ENCODE measurements at regions not wholly inside any gene's neighbourhood (a gene's known extent, or its start where the extent isn't known, plus 50 kb on each side); places are given as distances from the start of the nearest gene placed in this dataset.

DNA sequence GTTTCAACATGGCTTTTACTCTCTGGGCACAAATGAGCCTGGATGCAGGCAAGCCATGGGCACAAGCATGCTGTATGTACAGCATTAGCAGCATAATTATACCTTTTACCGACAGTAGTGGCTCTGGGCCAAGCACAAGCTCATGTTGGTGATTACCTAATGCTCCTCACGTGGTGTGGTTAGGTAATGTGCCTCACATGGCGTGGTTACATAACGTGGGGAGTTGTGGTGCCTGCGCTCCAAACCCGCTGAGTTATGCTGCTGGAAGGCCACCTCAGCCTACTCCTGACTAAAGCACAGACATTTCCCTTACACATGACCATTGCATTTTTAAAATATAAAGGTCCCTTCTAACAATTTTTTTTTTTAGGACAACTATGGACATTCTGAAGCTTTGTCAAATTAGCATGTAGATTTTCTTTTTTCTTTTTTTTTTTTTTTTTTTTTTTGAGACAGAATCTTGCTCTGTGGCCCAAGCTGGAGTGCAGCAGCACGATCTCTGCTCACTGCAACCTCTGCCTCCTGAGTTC, 794.0 kb downstream of the EFNA5 start:
- TF ChIP-seq, protein P1, sequence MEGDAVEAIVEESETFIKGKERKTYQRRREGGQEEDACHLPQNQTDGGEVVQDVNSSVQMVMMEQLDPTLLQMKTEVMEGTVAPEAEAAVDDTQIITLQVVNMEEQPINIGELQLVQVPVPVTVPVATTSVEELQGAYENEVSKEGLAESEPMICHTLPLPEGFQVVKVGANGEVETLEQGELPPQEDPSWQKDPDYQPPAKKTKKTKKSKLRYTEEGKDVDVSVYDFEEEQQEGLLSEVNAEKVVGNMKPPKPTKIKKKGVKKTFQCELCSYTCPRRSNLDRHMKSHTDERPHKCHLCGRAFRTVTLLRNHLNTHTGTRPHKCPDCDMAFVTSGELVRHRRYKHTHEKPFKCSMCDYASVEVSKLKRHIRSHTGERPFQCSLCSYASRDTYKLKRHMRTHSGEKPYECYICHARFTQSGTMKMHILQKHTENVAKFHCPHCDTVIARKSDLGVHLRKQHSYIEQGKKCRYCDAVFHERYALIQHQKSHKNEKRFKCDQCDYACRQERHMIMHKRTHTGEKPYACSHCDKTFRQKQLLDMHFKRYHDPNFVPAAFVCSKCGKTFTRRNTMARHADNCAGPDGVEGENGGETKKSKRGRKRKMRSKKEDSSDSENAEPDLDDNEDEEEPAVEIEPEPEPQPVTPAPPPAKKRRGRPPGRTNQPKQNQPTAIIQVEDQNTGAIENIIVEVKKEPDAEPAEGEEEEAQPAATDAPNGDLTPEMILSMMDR (IDR thresholded peaks at IDR 0.05; ENCODE audit: low read depth, low read length), result no peak
- CTCF ChIA-PET, result interaction anchor here (2.4 kb wide), 1 partner anchor 608 kb away, joined by 7 read pairs; no protein-coding TSS in a partner anchor
- no peak overlapping the region for H3K27ac ChIP-seq (ENCODE audit: low read depth, low read length)
- no peak overlapping the region for H3K4me3 ChIP-seq (ENCODE audit: low read depth, low read length)
- H3K9me3 ChIP-seq (ENCODE audit: control insufficient read depth, insufficient read depth, low read length), result peaks cover 12% of the 10 kb centered on the region
- no peak for DNase-seq (ENCODE audit: low read depth, low spot score)
- POLR2A ChIA-PET, result no interaction called here
- H3K27me3 ChIP-seq (ENCODE audit: control insufficient read depth, insufficient read depth, low read length), result no peaks in the 10 kb centered on the region

DNA sequence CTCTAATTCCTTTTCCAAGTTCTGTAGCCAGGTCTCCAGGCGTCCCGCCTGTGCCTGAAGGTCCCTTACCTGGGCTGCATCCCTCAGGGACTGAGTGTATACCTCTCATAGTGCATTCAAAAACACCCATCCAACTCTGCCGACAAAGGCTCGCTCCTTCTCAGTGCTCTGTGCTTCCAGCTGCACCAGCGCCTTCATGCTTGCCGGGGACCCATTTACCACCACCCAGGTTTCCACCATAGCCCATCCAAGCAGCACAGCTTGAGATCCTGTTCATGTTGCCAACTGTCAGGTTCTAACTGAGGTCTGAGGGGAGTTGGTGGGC, 794.5 kb downstream of the EFNA5 start:
- Histone ChIP-seq H3K4me3 (ENCODE audit: low read depth, low read length) (no peak overlapping the region), H3K9me3 (ENCODE audit: control insufficient read depth, insufficient read depth, low read length) (peaks cover 12% of the 10 kb centered on the region), H3K27me3 (ENCODE audit: control insufficient read depth, insufficient read depth, low read length) (no peaks in the 10 kb centered on the region), H3K27ac (ENCODE audit: low read depth, low read length) (no peak overlapping the region)
- ChIA-PET CTCF (interaction anchor here (2.4 kb wide), 1 partner anchor 607 kb away, joined by 7 read pairs; no protein-coding TSS in a partner anchor), POLR2A (no interaction called here)
- TF ChIP-seq, protein P1 (IDR thresholded peaks at IDR 0.05; ENCODE audit: low read depth, low read length), result no peak
- DNase-seq (ENCODE audit: low read depth, low spot score), result no peak

DNA sequence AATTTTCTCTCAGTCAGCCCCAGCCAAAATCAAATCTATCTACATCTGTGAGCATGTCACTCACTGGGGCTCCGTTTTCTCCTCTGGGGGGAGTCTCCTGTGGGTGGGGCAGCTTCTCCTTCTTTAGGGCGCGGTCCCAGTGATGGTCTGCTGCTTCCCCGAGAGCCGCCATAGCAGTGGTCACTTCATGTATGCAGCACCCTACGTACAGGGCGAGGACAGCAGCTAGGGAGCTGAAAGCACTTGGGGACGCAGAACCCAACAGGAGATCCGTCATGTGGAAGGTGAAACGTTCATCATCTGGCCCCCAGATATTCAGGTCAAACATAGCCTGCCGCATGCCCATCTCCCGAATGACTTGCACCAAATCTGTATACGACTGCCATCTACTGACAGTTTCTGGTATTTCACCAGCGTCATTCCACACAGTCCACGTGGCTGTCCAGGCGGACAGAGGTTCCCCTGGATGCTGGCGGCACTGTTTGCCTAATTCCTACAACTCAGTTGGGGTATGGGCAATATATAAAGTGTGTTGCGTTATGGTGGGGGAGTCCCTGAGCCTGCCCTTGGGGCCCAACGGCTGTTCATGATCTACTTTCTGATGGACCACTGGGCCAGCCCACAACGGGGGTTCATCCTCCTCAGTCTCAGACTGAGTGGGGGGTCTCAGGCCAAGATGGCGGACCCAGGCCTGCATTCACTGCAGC, 795.0 kb downstream of the EFNA5 start:
- TF ChIP-seq, protein P1 (IDR thresholded peaks at IDR 0.05; ENCODE audit: low read depth, low read length), result peak; percentile 52
- Histone ChIP-seq H3K27me3 (ENCODE audit: control insufficient read depth, insufficient read depth, low read length) (no peaks in the 10 kb centered on the region), H3K4me3 (ENCODE audit: low read depth, low read length) (no peak overlapping the region), H3K27ac (ENCODE audit: low read depth, low read length) (no peak overlapping the region), H3K9me3 (ENCODE audit: control insufficient read depth, insufficient read depth, low read length) (peaks cover 12% of the 10 kb centered on the region)
- ChIA-PET CTCF (interaction anchor here (0.7 to 2.4 kb wide), 2 partner anchors 17 to 607 kb away, joined by 3 to 7 read pairs; no protein-coding TSS in a partner anchor), POLR2A (no interaction called here)
- DNase-seq (ENCODE audit: low read depth, low spot score), result no peak

DNA sequence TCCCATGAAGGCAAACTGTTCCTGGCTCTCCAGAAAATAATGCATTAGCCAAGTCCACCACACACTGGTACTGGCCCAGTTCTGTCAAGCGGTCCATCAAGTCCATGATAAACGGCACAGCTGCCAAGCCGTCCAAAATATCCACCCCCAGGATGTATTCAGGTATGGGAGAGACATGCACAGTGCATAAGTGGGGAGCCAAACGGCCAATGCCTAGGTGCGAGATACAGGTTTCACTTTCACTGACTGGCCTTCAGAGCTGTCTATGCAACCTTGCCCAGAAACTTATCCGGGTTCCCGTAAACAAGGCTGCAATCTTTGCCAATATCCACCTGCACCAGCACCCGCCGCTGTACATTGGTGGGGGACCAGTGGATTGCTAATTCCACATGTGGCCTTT, 795.8 kb downstream of the EFNA5 start:
- TF ChIP-seq, protein P1 (IDR thresholded peaks at IDR 0.05; ENCODE audit: low read depth, low read length), result no peak
- no peak overlapping the region for H3K4me3 ChIP-seq (ENCODE audit: low read depth, low read length)
- no peaks in the 10 kb centered on the region for H3K27me3 ChIP-seq (ENCODE audit: control insufficient read depth, insufficient read depth, low read length)
- no peak overlapping the region for H3K27ac ChIP-seq (ENCODE audit: low read depth, low read length)
- POLR2A ChIA-PET, result no interaction called here
- no peak for DNase-seq (ENCODE audit: low read depth, low spot score)
- H3K9me3 ChIP-seq (ENCODE audit: control insufficient read depth, insufficient read depth, low read length), result peaks cover 12% of the 10 kb centered on the region
- CTCF ChIA-PET, result interaction anchor here (0.7 to 2.4 kb wide), 2 partner anchors 16 to 606 kb away, joined by 3 to 7 read pairs; no protein-coding TSS in a partner anchor

DNA sequence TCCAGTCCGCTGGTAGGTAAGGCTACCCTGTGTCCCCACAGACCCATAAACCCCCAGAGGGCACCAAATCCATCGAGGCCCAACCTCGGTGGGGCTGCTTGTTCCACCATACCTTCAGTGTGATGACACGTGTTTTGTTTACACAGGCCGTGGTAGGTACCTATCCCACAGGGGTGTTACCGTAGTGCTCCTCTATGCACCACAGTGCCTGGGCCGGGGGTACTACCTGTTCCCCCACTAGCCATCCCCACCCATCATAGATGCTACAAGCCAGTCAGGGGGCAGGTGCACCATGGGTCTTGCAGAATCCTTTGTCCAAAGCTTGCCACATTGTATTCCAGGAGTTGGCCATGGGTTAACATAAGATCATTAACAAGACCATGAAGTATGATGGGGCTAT, 796.2 kb downstream of the EFNA5 start:
- DNase-seq (ENCODE audit: low read depth, low spot score), result no peak
- no peak overlapping the region for H3K4me3 ChIP-seq (ENCODE audit: low read depth, low read length)
- TF ChIP-seq, protein P1 (IDR thresholded peaks at IDR 0.05; ENCODE audit: low read depth, low read length), result no peak
- H3K9me3 ChIP-seq (ENCODE audit: control insufficient read depth, insufficient read depth, low read length), result peaks cover 12% of the 10 kb centered on the region
- POLR2A ChIA-PET, result no interaction called here
- no peaks in the 10 kb centered on the region for H3K27me3 ChIP-seq (ENCODE audit: control insufficient read depth, insufficient read depth, low read length)
- no peak overlapping the region for H3K27ac ChIP-seq (ENCODE audit: low read depth, low read length)
- CTCF ChIA-PET, result no interaction called here
